D341Med (cell line): ENCODE measurements at regions not wholly inside any gene's neighbourhood (a gene's known extent, or its start where the extent isn't known, plus 50 kb on each side); places are given as distances from the start of the nearest gene placed in this dataset.
A peak's percentile ranks its signal among the peaks of the same experiment; 100 is the strongest.
"Not testable (repeated sequence)": the region's sequence is repeated elsewhere in the genome, so short reads cannot be mapped to it uniquely, and the experiment has no call there.

ENCODE experiments used
- DNase-seq: peaks from one replicate; pipeline ENCODE4 v3.0.0; 2012; ENCODE audit warnings: low spot score

- not testable (repeated sequence) for DNase-seq
These were observed 998.9 kb upstream of the MIR17HG start for GRCh38 chr13:90348477-90349136.

- DNase-seq: no peak
These were observed 994.7 kb upstream of the MIR17HG start for GRCh38 chr13:90352763-90353162.

- no peak for DNase-seq
These were observed 992.2 kb upstream of the MIR17HG start for GRCh38 chr13:90355162-90355751.

- DNase-seq: no peak
These were observed 986.7 kb upstream of the MIR17HG start for GRCh38 chr13:90360785-90361184.

- DNase-seq: no peak
These were observed 984.8 kb upstream of the MIR17HG start for GRCh38 chr13:90362707-90363106.

GRCh38 chr13:90365130-90365529, 982.4 kb upstream of the MIR17HG start:
- no peak for DNase-seq

- no peak for DNase-seq
These were observed 973.3 kb upstream of the MIR17HG start for GRCh38 chr13:90374168-90374567.

- no peak for DNase-seq
These were observed 971.6 kb upstream of the MIR17HG start for GRCh38 chr13:90375851-90376250.

GRCh38 chr13:90382425-90382824, 965.1 kb upstream of the MIR17HG start:
- no peak for DNase-seq

- peak; percentile 38 for DNase-seq
These were observed 961.6 kb upstream of the MIR17HG start for GRCh38 chr13:90385781-90386489.

- DNase-seq: no peak
These were observed 958.5 kb upstream of the MIR17HG start for GRCh38 chr13:90388887-90389452.

GRCh38 chr13:90389537-90389936, 958.0 kb upstream of the MIR17HG start:
- DNase-seq: no peak

- no peak for DNase-seq
These were observed 954.1 kb upstream of the MIR17HG start for GRCh38 chr13:90393408-90393807.

- DNase-seq: no peak
These were observed 952.1 kb upstream of the MIR17HG start for GRCh38 chr13:90395348-90395747.

- no peak for DNase-seq
These were observed 951.6 kb upstream of the MIR17HG start for GRCh38 chr13:90395846-90396245.

- no peak for DNase-seq
These were observed 951.2 kb upstream of the MIR17HG start for GRCh38 chr13:90396266-90396665.

GRCh38 chr13:90397503-90397902, 950.0 kb upstream of the MIR17HG start:
- no peak for DNase-seq

GRCh38 chr13:90400372-90400771, 947.1 kb upstream of the MIR17HG start:
- DNase-seq: no peak

GRCh38 chr13:90401150-90401549, 946.3 kb upstream of the MIR17HG start:
- DNase-seq: no peak

- no peak for DNase-seq
These were observed 945.4 kb upstream of the MIR17HG start for GRCh38 chr13:90402102-90402501.

- DNase-seq: no peak
These were observed 944.9 kb upstream of the MIR17HG start for GRCh38 chr13:90402613-90403012.

- DNase-seq: no peak
These were observed 944.0 kb upstream of the MIR17HG start for GRCh38 chr13:90403330-90404082.
